Right lobe of liver (tissue), 4 donors: ENCODE measurements at regions not wholly inside any gene's neighbourhood (a gene's known extent, or its start where the extent isn't known, plus 50 kb on each side); places are given as distances from the start of the nearest gene placed in this dataset.

Experiments
- POLR2A ChIP-seq: fragments of 450-650 bp; IDR thresholded peaks from one replicate; pipeline ENCODE4 v1.6.1; 2017; ENCODE audit warnings: antibody characterized with exemption, mild to moderate bottlenecking
- TF ChIP-seq, protein P1 (sequence below), 4 donors: fragments of 200-600 bp in 3 of 4; fragments of 450-650 bp in 1 of 4; IDR thresholded peaks; one replicate each; pipeline versions ENCODE4 v1.5.1 to v1.8.0; 2016 to 2022; ENCODE audit warnings: antibody characterized with exemption in 4 of 4, mild to moderate bottlenecking in 2 of 4
- donor health status: DM: no; HTN: no; CAD: no.
- donor health status: DM: no; HTN: no; CAD: no.
- donor health status: DM: no; HTN: yes; CAD: no.

DNA sequence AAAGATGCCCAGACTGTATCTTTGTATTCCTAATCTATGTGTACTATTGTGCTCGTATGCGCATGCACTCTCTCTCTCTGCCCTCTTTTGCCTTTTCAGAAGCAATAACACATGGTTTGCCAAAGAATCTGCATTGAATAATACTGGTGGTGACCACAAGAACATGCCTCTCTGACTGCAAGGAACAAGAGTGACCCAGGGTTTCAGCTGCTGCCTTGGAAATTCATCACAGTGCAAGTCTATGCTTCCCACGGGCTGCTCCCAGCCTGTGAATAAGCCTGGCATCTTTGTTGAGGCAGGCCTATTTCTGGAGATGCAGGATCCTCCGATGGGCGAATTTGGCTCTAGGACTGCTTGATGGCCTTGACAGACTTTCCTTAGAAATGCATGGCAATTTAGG, 689.4 kb upstream of the FANCL start:
- no peak for TF ChIP-seq POLR2A
- TF ChIP-seq, protein P1, sequence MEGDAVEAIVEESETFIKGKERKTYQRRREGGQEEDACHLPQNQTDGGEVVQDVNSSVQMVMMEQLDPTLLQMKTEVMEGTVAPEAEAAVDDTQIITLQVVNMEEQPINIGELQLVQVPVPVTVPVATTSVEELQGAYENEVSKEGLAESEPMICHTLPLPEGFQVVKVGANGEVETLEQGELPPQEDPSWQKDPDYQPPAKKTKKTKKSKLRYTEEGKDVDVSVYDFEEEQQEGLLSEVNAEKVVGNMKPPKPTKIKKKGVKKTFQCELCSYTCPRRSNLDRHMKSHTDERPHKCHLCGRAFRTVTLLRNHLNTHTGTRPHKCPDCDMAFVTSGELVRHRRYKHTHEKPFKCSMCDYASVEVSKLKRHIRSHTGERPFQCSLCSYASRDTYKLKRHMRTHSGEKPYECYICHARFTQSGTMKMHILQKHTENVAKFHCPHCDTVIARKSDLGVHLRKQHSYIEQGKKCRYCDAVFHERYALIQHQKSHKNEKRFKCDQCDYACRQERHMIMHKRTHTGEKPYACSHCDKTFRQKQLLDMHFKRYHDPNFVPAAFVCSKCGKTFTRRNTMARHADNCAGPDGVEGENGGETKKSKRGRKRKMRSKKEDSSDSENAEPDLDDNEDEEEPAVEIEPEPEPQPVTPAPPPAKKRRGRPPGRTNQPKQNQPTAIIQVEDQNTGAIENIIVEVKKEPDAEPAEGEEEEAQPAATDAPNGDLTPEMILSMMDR (IDR thresholded peaks at IDR 0.05) = no peak
